ENCODE measurements at regions not wholly inside any gene's neighbourhood (a gene's known extent, or its start where the extent isn't known, plus 50 kb on each side); places are given as distances from the start of the nearest gene placed in this dataset.
"Not testable (repeated sequence)": the region's sequence is repeated elsewhere in the genome, so short reads cannot be mapped to it uniquely, and the experiment has no call there.

DNA sequence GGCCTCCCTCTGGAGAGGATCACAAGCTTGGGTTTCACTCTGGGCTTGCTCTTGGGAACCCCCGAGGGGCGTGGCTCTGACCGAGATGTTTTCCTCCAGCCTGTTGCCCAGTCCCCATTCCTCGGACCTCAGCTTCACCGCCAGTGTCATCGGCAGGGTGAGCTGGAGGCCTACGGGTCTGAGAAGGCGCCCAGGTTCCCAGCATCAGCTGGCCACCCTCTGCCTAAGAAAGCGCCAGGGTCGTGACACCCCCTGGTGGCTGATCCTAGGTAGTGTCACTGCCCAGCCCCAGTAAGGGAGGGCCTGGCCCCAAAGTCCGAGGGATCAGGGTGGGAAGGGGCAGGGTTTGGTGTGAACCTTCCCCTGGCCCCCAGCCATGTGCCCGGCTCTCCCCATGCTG is 928.8 kb downstream of the TUBA3C start:
- H3K9me3 ChIP-seq (replicated peaks; ENCODE audit: control insufficient read depth, insufficient read depth, low read depth, low read length); H3K4me2 ChIP-seq (ENCODE audit: insufficient read depth, low read length); H3K27me3 ChIP-seq (ENCODE audit: control insufficient read depth in 2 of 2, insufficient read depth in 2 of 2, low read length in 2 of 2); H4K20me1 ChIP-seq (replicated peaks; ENCODE audit: control insufficient read depth, insufficient read depth, low read length); H3K27ac ChIP-seq (ENCODE audit: extremely low read depth, low read depth, low read length); FAIRE-seq; H3K9me1 ChIP-seq (ENCODE audit: control insufficient read depth, insufficient read depth, low read length); POLR2A ChIA-PET; CTCF ChIA-PET (ENCODE audit: low intra/inter-chr PET ratio); H3K9ac ChIP-seq (ENCODE audit: insufficient read depth in 1 of 2, low read depth in 2 of 2, low read length in 2 of 2); in situ Hi-C loops (cut with MboI); H3K4me3 ChIP-seq; H3K36me3 ChIP-seq (ENCODE audit: control insufficient read depth, insufficient read depth, low read length); intact Hi-C loops (cut with micrococcal nuclease); H2AFZ ChIP-seq (ENCODE audit: low read depth, low read length); H3K79me2 ChIP-seq (ENCODE audit: control insufficient read depth, insufficient read depth, low read length); H3K4me1 ChIP-seq (replicated peaks in 1 of 2; ENCODE audit: control insufficient read depth in 2 of 2, insufficient read depth in 2 of 2, low read length in 2 of 2); ATAC-seq; BruUV-seq (replicated peaks): not testable (repeated sequence)
- 2% methylated on average over 10 of the region's 12 CpGs for WGBS (ENCODE audit: insufficient coverage, low coverage, missing lambda C conversion rate)
- peak; percentile 16 to 29 (median 22) for DNase-seq (ENCODE audit: extremely low read depth in 1 of 4, low spot score in 3 of 4)
- TF ChIP-seq RAD21 (CRISPR knock-in tag; conservative IDR thresholded peaks at IDR 0.05 in 1 of 2, IDR thresholded peaks at IDR 0.05 in 1 of 2) (peak; percentile 33 to 70), SMC3 (conservative IDR thresholded peaks at IDR 0.05; ENCODE audit: insufficient read depth, low read depth, low read length) (0 out of 2 replicates have a peak, but pooled peaks have one; percentile 24)
- TF ChIP-seq, protein P1, sequence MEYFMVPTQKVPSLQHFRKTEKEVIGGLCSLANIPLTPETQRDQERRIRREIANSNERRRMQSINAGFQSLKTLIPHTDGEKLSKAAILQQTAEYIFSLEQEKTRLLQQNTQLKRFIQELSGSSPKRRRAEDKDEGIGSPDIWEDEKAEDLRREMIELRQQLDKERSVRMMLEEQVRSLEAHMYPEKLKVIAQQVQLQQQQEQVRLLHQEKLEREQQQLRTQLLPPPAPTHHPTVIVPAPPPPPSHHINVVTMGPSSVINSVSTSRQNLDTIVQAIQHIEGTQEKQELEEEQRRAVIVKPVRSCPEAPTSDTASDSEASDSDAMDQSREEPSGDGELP (CRISPR knock-in tag; IDR thresholded peaks at IDR 0.05; ENCODE audit: borderline replicate concordance) = peak; percentile 65; the same call in 1 of the 2 replicates
- TF ChIP-seq, protein P2, sequence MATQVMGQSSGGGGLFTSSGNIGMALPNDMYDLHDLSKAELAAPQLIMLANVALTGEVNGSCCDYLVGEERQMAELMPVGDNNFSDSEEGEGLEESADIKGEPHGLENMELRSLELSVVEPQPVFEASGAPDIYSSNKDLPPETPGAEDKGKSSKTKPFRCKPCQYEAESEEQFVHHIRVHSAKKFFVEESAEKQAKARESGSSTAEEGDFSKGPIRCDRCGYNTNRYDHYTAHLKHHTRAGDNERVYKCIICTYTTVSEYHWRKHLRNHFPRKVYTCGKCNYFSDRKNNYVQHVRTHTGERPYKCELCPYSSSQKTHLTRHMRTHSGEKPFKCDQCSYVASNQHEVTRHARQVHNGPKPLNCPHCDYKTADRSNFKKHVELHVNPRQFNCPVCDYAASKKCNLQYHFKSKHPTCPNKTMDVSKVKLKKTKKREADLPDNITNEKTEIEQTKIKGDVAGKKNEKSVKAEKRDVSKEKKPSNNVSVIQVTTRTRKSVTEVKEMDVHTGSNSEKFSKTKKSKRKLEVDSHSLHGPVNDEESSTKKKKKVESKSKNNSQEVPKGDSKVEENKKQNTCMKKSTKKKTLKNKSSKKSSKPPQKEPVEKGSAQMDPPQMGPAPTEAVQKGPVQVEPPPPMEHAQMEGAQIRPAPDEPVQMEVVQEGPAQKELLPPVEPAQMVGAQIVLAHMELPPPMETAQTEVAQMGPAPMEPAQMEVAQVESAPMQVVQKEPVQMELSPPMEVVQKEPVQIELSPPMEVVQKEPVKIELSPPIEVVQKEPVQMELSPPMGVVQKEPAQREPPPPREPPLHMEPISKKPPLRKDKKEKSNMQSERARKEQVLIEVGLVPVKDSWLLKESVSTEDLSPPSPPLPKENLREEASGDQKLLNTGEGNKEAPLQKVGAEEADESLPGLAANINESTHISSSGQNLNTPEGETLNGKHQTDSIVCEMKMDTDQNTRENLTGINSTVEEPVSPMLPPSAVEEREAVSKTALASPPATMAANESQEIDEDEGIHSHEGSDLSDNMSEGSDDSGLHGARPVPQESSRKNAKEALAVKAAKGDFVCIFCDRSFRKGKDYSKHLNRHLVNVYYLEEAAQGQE (IDR thresholded peaks at IDR 0.05; ENCODE audit: borderline replicate concordance) = peak; percentile 13; the same call in 1 of the 2 replicates
- TF ChIP-seq, protein P2 (CRISPR knock-in tag; IDR thresholded peaks at IDR 0.05; ENCODE audit: low read depth) = not testable (repeated sequence)
- TF ChIP-seq, protein P3, sequence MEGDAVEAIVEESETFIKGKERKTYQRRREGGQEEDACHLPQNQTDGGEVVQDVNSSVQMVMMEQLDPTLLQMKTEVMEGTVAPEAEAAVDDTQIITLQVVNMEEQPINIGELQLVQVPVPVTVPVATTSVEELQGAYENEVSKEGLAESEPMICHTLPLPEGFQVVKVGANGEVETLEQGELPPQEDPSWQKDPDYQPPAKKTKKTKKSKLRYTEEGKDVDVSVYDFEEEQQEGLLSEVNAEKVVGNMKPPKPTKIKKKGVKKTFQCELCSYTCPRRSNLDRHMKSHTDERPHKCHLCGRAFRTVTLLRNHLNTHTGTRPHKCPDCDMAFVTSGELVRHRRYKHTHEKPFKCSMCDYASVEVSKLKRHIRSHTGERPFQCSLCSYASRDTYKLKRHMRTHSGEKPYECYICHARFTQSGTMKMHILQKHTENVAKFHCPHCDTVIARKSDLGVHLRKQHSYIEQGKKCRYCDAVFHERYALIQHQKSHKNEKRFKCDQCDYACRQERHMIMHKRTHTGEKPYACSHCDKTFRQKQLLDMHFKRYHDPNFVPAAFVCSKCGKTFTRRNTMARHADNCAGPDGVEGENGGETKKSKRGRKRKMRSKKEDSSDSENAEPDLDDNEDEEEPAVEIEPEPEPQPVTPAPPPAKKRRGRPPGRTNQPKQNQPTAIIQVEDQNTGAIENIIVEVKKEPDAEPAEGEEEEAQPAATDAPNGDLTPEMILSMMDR (IDR thresholded peaks at IDR 0.05 in 2 of 3, conservative IDR thresholded peaks at IDR 0.05 in 1 of 3; ENCODE audit: insufficient read depth in 2 of 3, low read depth in 1 of 3, low read length in 3 of 3) = peak; percentile 33 to 49 (median 33); a peak in 4 of 6 replicates

Data from K562 (cell line).